SK-N-SH treated with all-trans-retinoic acid at 6 μM for 48 hours (cell line): ENCODE measurements at regions not wholly inside any gene's neighbourhood (a gene's known extent, or its start where the extent isn't known, plus 50 kb on each side); places are given as distances from the start of the nearest gene placed in this dataset.

ENCODE experiments used
- BACH2 ChIP-seq: fragments of 250-450 bp; sonication (Bioruptor Pico); IDR thresholded peaks from 2 replicates; pipeline ENCODE4 v1.9.0; 2021; ENCODE audit warnings: mild to moderate bottlenecking, borderline replicate concordance
- CSDC2 ChIP-seq: fragments of 250-450 bp; sonication (Bioruptor Pico); IDR thresholded peaks from 2 replicates; pipeline ENCODE4 v1.5.0; 2020; ENCODE audit warnings: mild to moderate bottlenecking, moderate library complexity
- CSRNP3 ChIP-seq: fragments of 250-450 bp; sonication (Bioruptor Pico); IDR thresholded peaks from 2 replicates; pipeline ENCODE4 v1.5.1; 2021; ENCODE audit warnings: mild to moderate bottlenecking, moderate library complexity
- PPARA ChIP-seq: fragments of 250-450 bp; sonication (Bioruptor Pico); IDR thresholded peaks from 2 replicates; pipeline ENCODE4 v1.5.0; 2020; ENCODE audit warnings: mild to moderate bottlenecking, borderline replicate concordance
- RARB ChIP-seq: fragments of 250-450 bp; sonication (Bioruptor Pico); IDR thresholded peaks from 2 replicates; pipeline ENCODE4 v1.8.0; 2021; ENCODE audit warnings: mild to moderate bottlenecking, moderate library complexity
- TCF4 ChIP-seq: fragments of 250-450 bp; sonication (Bioruptor Pico); IDR thresholded peaks from 2 replicates; pipeline ENCODE4 v1.8.0; 2021; ENCODE audit warnings: mild to moderate bottlenecking, moderate library complexity, borderline replicate concordance
- TOX ChIP-seq: fragments of 250-450 bp; sonication (Bioruptor Pico); IDR thresholded peaks from 2 replicates; pipeline ENCODE4 v1.8.0; 2021; ENCODE audit warnings: mild to moderate bottlenecking, moderate library complexity, borderline replicate concordance
- TSHZ2 ChIP-seq: fragments of 250-450 bp; sonication (Bioruptor Pico); IDR thresholded peaks from 2 replicates; pipeline ENCODE4 v1.5.0; 2020; ENCODE audit warnings: mild to moderate bottlenecking, moderate library complexity
- ZFP30 ChIP-seq: fragments of 450-650 bp; formaldehyde crosslinking; IDR thresholded peaks from 2 replicates; pipeline ENCODE4 v1.5.0; 2022; ENCODE audit warnings: mild to moderate bottlenecking, moderate library complexity
- ZNF565 ChIP-seq: fragments of 450-650 bp; formaldehyde crosslinking; conservative IDR thresholded peaks from 2 replicates; pipeline ENCODE4 v1.5.0; 2020; ENCODE audit warnings: low read depth, mild to moderate bottlenecking, moderate library complexity
- ZNF8 ChIP-seq: fragments of 450-650 bp; formaldehyde crosslinking; IDR thresholded peaks from 2 replicates; pipeline ENCODE4 v1.5.0; 2020; ENCODE audit warnings: mild to moderate bottlenecking, moderate library complexity

GRCh38 chr3:193053046-193053435 lies 135.4 kb upstream of the MB21D2 start:
- TF ChIP-seq CSDC2 (CRISPR knock-in tag) (no peak), ZNF8 (CRISPR knock-in tag) (no peak), BACH2 (CRISPR knock-in tag) (no peak), TCF4 (no peak), ZFP30 (CRISPR knock-in tag) (no peak), RARB (no peak), ZNF565 (no peak), TSHZ2 (CRISPR knock-in tag) (no peak), PPARA (CRISPR knock-in tag) (no peak), TOX (no peak), CSRNP3 (CRISPR knock-in tag) (no peak)
